SK-N-SH treated with all-trans-retinoic acid at 6 μM for 48 hours (cell line): ENCODE measurements at regions not wholly inside any gene's neighbourhood (a gene's known extent, or its start where the extent isn't known, plus 50 kb on each side); places are given as distances from the start of the nearest gene placed in this dataset.

Experiments
- ATAC-seq: fragments of 200-7000 bp; cut with Tn5 transposase; 3 replicates; pipeline ENCODE4 v1.9.1; 2020; ENCODE audit warnings: mild to moderate bottlenecking, moderate library complexity
- ARNTL ChIP-seq: fragments of 450-650 bp; formaldehyde crosslinking; IDR thresholded peaks from 2 replicates; pipeline ENCODE4 v1.5.0; 2020; ENCODE audit warnings: low read depth, mild to moderate bottlenecking, moderate library complexity, borderline replicate concordance
- BACH2 ChIP-seq: fragments of 250-450 bp; sonication (Bioruptor Pico); IDR thresholded peaks from 2 replicates; pipeline ENCODE4 v1.9.0; 2021; ENCODE audit warnings: mild to moderate bottlenecking, borderline replicate concordance
- CSDC2 ChIP-seq: fragments of 250-450 bp; sonication (Bioruptor Pico); IDR thresholded peaks from 2 replicates; pipeline ENCODE4 v1.5.0; 2020; ENCODE audit warnings: mild to moderate bottlenecking, moderate library complexity
- CSRNP3 ChIP-seq: fragments of 250-450 bp; sonication (Bioruptor Pico); IDR thresholded peaks from 2 replicates; pipeline ENCODE4 v1.5.1; 2021; ENCODE audit warnings: mild to moderate bottlenecking, moderate library complexity
- ESRRG ChIP-seq: fragments of 250-450 bp; sonication (Bioruptor Pico); IDR thresholded peaks from 2 replicates; pipeline ENCODE4 v1.6.1; 2021; ENCODE audit warnings: mild to moderate bottlenecking
- GLIS3 ChIP-seq: fragments of 250-450 bp; sonication (Bioruptor Pico); IDR thresholded peaks from 2 replicates; pipeline ENCODE4 v1.5.0; 2020; ENCODE audit warnings: mild to moderate bottlenecking, moderate library complexity
- ISL1 ChIP-seq: fragments of 250-450 bp; sonication (Bioruptor Pico); IDR thresholded peaks from 2 replicates; pipeline ENCODE4 v2.1.2; 2022; ENCODE audit warnings: mild to moderate bottlenecking, moderate library complexity
- OSR1 ChIP-seq: fragments of 250-450 bp; sonication (Bioruptor Pico); IDR thresholded peaks from 2 replicates; pipeline ENCODE4 v1.8.0; 2022; ENCODE audit warnings: moderate library complexity, mild to moderate bottlenecking, inconsistent platforms
- PATZ1 ChIP-seq: fragments of 250-450 bp; sonication (Bioruptor Pico); IDR thresholded peaks from 2 replicates; pipeline ENCODE4 v1.8.0; 2020; ENCODE audit warnings: mild to moderate bottlenecking, moderate library complexity, borderline replicate concordance
- POU6F1 ChIP-seq: fragments of 250-450 bp; sonication (Bioruptor Pico); IDR thresholded peaks from 2 replicates; pipeline ENCODE4 v1.8.0; 2021; ENCODE audit warnings: low read depth, mild to moderate bottlenecking, moderate library complexity, borderline replicate concordance
- PPARA ChIP-seq: fragments of 250-450 bp; sonication (Bioruptor Pico); IDR thresholded peaks from 2 replicates; pipeline ENCODE4 v1.5.0; 2020; ENCODE audit warnings: mild to moderate bottlenecking, borderline replicate concordance
- RARB ChIP-seq: fragments of 250-450 bp; sonication (Bioruptor Pico); IDR thresholded peaks from 2 replicates; pipeline ENCODE4 v1.8.0; 2021; ENCODE audit warnings: mild to moderate bottlenecking, moderate library complexity
- TOX ChIP-seq: fragments of 250-450 bp; sonication (Bioruptor Pico); IDR thresholded peaks from 2 replicates; pipeline ENCODE4 v1.8.0; 2021; ENCODE audit warnings: mild to moderate bottlenecking, moderate library complexity, borderline replicate concordance
- TSHZ2 ChIP-seq: fragments of 250-450 bp; sonication (Bioruptor Pico); IDR thresholded peaks from 2 replicates; pipeline ENCODE4 v1.5.0; 2020; ENCODE audit warnings: mild to moderate bottlenecking, moderate library complexity
- ZC3H10 ChIP-seq: fragments of 250-450 bp; sonication (Bioruptor Pico); IDR thresholded peaks from 2 replicates; pipeline ENCODE4 v1.5.1; 2021; ENCODE audit warnings: mild to moderate bottlenecking, moderate library complexity
- ZFP3 ChIP-seq: fragments of 250-450 bp; sonication (Bioruptor Pico); IDR thresholded peaks from 2 replicates; pipeline ENCODE4 v1.5.0; 2020; ENCODE audit warnings: mild to moderate bottlenecking, moderate library complexity
- ZFP30 ChIP-seq: fragments of 450-650 bp; formaldehyde crosslinking; IDR thresholded peaks from 2 replicates; pipeline ENCODE4 v1.5.0; 2022; ENCODE audit warnings: mild to moderate bottlenecking, moderate library complexity
- ZNF565 ChIP-seq: fragments of 450-650 bp; formaldehyde crosslinking; conservative IDR thresholded peaks from 2 replicates; pipeline ENCODE4 v1.5.0; 2020; ENCODE audit warnings: low read depth, mild to moderate bottlenecking, moderate library complexity
- ZNF70 ChIP-seq: fragments of 450-650 bp; formaldehyde crosslinking; IDR thresholded peaks from 2 replicates; pipeline ENCODE4 v1.5.0; 2020; ENCODE audit warnings: mild to moderate bottlenecking, moderate library complexity
- ZNF8 ChIP-seq: fragments of 450-650 bp; formaldehyde crosslinking; IDR thresholded peaks from 2 replicates; pipeline ENCODE4 v1.5.0; 2020; ENCODE audit warnings: mild to moderate bottlenecking, moderate library complexity

DNA sequence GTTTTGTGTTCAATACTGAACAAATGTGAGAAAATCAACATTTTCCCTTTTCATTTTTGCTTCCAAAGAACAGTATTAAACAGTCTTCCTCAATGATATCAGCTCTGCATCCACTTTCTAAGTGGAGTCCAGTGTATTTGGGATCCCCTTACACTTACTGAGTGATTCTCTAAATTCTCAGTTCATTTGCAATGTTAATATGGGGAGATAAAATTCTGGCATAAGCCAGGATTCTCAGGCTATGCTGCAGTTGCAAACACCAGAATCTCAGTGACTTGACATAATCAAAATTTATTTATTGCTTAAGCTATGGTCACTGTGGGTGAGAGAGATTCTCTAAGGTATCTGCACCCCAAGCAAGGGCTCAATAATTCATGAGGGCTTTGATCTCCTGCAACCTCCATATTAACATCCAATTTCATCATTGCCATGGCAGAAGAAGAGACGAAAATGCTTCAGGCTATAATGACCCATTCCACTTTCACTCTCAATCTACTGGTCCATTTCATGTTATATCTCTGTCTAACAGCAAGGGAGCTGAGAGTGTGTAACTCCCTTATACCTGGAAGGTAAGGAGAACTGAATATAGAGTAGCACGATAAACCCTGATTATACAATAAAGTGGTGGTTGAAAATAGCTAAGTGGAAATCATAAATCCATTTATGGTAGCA, 64.1 kb upstream of the CARD18 start:
- no peak for ATAC-seq
- TF ChIP-seq CSDC2 (CRISPR knock-in tag) = no peak
- TF ChIP-seq ZNF8 = no peak
- TF ChIP-seq OSR1 (CRISPR knock-in tag) = no peak
- no peak for TF ChIP-seq BACH2 (CRISPR knock-in tag)
- no peak for TF ChIP-seq ZC3H10
- TF ChIP-seq POU6F1 (CRISPR knock-in tag) = no peak
- TF ChIP-seq GLIS3 = no peak
- no peak for TF ChIP-seq ARNTL
- no peak for TF ChIP-seq CSRNP3
- TF ChIP-seq ZFP30 (CRISPR knock-in tag) = no peak
- TF ChIP-seq PATZ1 (CRISPR knock-in tag) = no peak
- TF ChIP-seq RARB (CRISPR knock-in tag) = no peak
- no peak for TF ChIP-seq ESRRG

- TF ChIP-seq BACH2 (CRISPR knock-in tag) = no peak
- TF ChIP-seq ZNF565 (CRISPR knock-in tag) = no peak
- no peak for TF ChIP-seq ZFP3 (CRISPR knock-in tag)
- TF ChIP-seq TOX (CRISPR knock-in tag) = no peak
- TF ChIP-seq ZNF8 = no peak
- no peak for TF ChIP-seq POU6F1 (CRISPR knock-in tag)
- no peak for TF ChIP-seq ZNF70 (CRISPR knock-in tag)
- no peak for TF ChIP-seq PATZ1 (CRISPR knock-in tag)
- no peak for TF ChIP-seq CSRNP3
- no peak for ATAC-seq
These were observed 63.4 kb upstream of the CARD18 start for GRCh38 chr11:105202844-105203548.

GRCh38 chr11:105202422-105202821, 62.9 kb upstream of the CARD18 start:
- no peak for ATAC-seq

More at GRCh38 chr11:105202422-105202821, 62.9 kb upstream of the CARD18 start:
- no peak for TF ChIP-seq ZFP30 (CRISPR knock-in tag)
- TF ChIP-seq ZNF8 = no peak
- TF ChIP-seq BACH2 (CRISPR knock-in tag) = no peak
- TF ChIP-seq TSHZ2 (CRISPR knock-in tag) = no peak
- no peak for TF ChIP-seq PPARA (CRISPR knock-in tag)
- TF ChIP-seq TOX (CRISPR knock-in tag) = no peak
- TF ChIP-seq ISL1 (CRISPR knock-in tag) = no peak
- TF ChIP-seq ZFP3 (CRISPR knock-in tag) = no peak
